Endothelial cell of umbilical vein (primary cell): ENCODE measurements at regions not wholly inside any gene's neighbourhood (a gene's known extent, or its start where the extent isn't known, plus 50 kb on each side); places are given as distances from the start of the nearest gene placed in this dataset.
"Not testable (repeated sequence)": the region's sequence is repeated elsewhere in the genome, so short reads cannot be mapped to it uniquely, and the experiment has no call there.

Experiments
- BruUV-seq: library from RNA; stranded (reverse); fragments of 400-500 nt; replicated peaks from 2 replicates; lab custom pipeline; 2021; lab: Mats Ljungman, UMichigan
- CTCF ChIA-PET: fragments of 300-600, 350-600 bp; sonication (Branson Sonifier 250); formaldehyde crosslinking; loops from one replicate; lab custom pipeline; 2021; ENCODE audit warnings: antibody characterized with exemption, inconsistent platforms; lab: Charles Lee
- POLR2A ChIA-PET: fragments of 300-600, 350-600 bp; sonication (Branson Sonifier 250); formaldehyde crosslinking; loops from one replicate; lab custom pipeline; 2021; ENCODE audit warnings: antibody characterized with exemption, inconsistent platforms; lab: Charles Lee
- DNase-seq: peaks from one replicate; pipeline ENCODE4 v3.0.0-alpha.2; 2011; ENCODE audit warnings: low read depth, low spot score
- FAIRE-seq: peaks from 2 replicates; lab custom pipeline; 2011; peaks lifted over from hg19 to GRCh38; lab: Jason Lieb, UNC
- H2AFZ ChIP-seq: 2 replicates; pipeline ENCODE4 v1.6.0; 2012; ENCODE audit warnings: low read depth, low read length, control low read depth, inconsistent platforms
- H3K27ac ChIP-seq: 2 replicates; pipeline ENCODE4 v1.5.1; 2011; ENCODE audit warnings: low read depth, mild to moderate bottlenecking, control low read depth, low read length, moderate library complexity; ENCODE audit not compliant: insufficient read depth
- H3K27me3 ChIP-seq, 2 experiments: 2 replicates each; pipeline versions ENCODE4 v1.6.0 to v1.6.1; 2011; ENCODE audit warnings: low read length in 2 of 2, mixed read lengths in 1 of 2; ENCODE audit not compliant: control insufficient read depth in 2 of 2, insufficient read depth in 2 of 2
- H3K36me3 ChIP-seq, 2 experiments: 2 replicates in 1 of 2; 3 replicates in 1 of 2; pipeline ENCODE4 v1.5.1; 2011; ENCODE audit warnings: low read length in 2 of 2, mild to moderate bottlenecking in 1 of 2, moderate library complexity in 1 of 2; ENCODE audit not compliant: control insufficient read depth in 2 of 2, insufficient read depth in 2 of 2; ENCODE audit errors: extremely low read depth in 1 of 2
- H3K4me1 ChIP-seq: 3 replicates; pipeline ENCODE4 v1.5.1; 2011; ENCODE audit warnings: mild to moderate bottlenecking, low read length; ENCODE audit not compliant: control insufficient read depth, insufficient read depth; ENCODE audit errors: extremely low read depth
- H3K4me2 ChIP-seq: 2 replicates; pipeline ENCODE4 v1.6.1; 2011; ENCODE audit warnings: low read length, control low read depth, mixed read lengths; ENCODE audit not compliant: insufficient read depth
- H3K4me3 ChIP-seq, 3 experiments: fragments of 200-600 bp in 1 of 3; sonication (generic), shearing (Covaris generic) in 1 of 3; replicated peaks in 1 of 3; 2 replicates each; pipeline ENCODE4 v1.5.1; 2011 to 2016; ENCODE audit warnings: control low read depth in 3 of 3, low read length in 3 of 3, mild to moderate bottlenecking in 2 of 3, inconsistent platforms in 1 of 3, low read depth in 1 of 3, moderate library complexity in 1 of 3; ENCODE audit not compliant: insufficient read depth in 1 of 3
- H3K79me2 ChIP-seq: 2 replicates; pipeline ENCODE4 v1.6.0; 2012; ENCODE audit warnings: low read length, inconsistent platforms; ENCODE audit not compliant: control insufficient read depth, insufficient read depth
- H3K9ac ChIP-seq: replicated peaks from 2 replicates; pipeline ENCODE3; 2011; ENCODE audit warnings: low read length, control low read depth; ENCODE audit not compliant: insufficient read depth; ENCODE audit errors: extremely low read depth
- H3K9me1 ChIP-seq: replicated peaks from 3 replicates; pipeline ENCODE4 v1.6.0; 2011; ENCODE audit warnings: mild to moderate bottlenecking, low read length; ENCODE audit not compliant: control insufficient read depth, insufficient read depth; ENCODE audit errors: extremely low read depth
- H3K9me3 ChIP-seq: replicated peaks from 2 replicates; pipeline ENCODE4 v1.5.1; 2012; ENCODE audit warnings: low read length, inconsistent platforms; ENCODE audit not compliant: control insufficient read depth, insufficient read depth
- H4K20me1 ChIP-seq: replicated peaks from 2 replicates; pipeline ENCODE3; 2011; ENCODE audit warnings: mild to moderate bottlenecking, low read length; ENCODE audit not compliant: control insufficient read depth, insufficient read depth; ENCODE audit errors: extremely low read depth
- CTCF ChIP-seq, 2 donors: IDR thresholded peaks; 1 replicate in 1 of 2; 2 replicates in 1 of 2; pipeline ENCODE4 v1.5.1; 2011; ENCODE audit warnings: low read length in 2 of 2, mild to moderate bottlenecking in 2 of 2, moderate library complexity in 2 of 2, control low read depth in 1 of 2, inconsistent platforms in 1 of 2, low read depth in 1 of 2; ENCODE audit not compliant: insufficient read depth in 1 of 2; ENCODE audit errors: extremely low read depth in 1 of 2
- EZH2 ChIP-seq: IDR thresholded peaks from 2 replicates; pipeline ENCODE4 v1.6.1; 2012; ENCODE audit warnings: borderline replicate concordance, low read depth, mild to moderate bottlenecking, moderate library complexity, low read length, inconsistent platforms; ENCODE audit not compliant: severe bottlenecking
- FOS ChIP-seq: IDR thresholded peaks from 2 replicates; pipeline ENCODE4 v1.6.1; 2011; ENCODE audit warnings: mild to moderate bottlenecking, low read length, moderate library complexity, borderline replicate concordance; ENCODE audit not compliant: insufficient read depth
- GATA2 ChIP-seq: IDR thresholded peaks from 2 replicates; pipeline ENCODE4 v1.7.0; 2011; ENCODE audit warnings: low read depth, mild to moderate bottlenecking, moderate library complexity, mixed read lengths, low read length; ENCODE audit not compliant: insufficient read length, insufficient read depth
- JUN ChIP-seq: IDR thresholded peaks from 2 replicates; pipeline ENCODE4 v1.6.1; 2011; ENCODE audit warnings: borderline replicate concordance, low read depth; ENCODE audit not compliant: insufficient read length, insufficient read depth
- MAX ChIP-seq: IDR thresholded peaks from 2 replicates; pipeline ENCODE4 v1.6.1; 2011; ENCODE audit not compliant: insufficient read depth, insufficient read length
- MYC ChIP-seq: IDR thresholded peaks from one replicate; pipeline ENCODE4 v1.6.1; 2011; ENCODE audit warnings: mild to moderate bottlenecking, low read depth, low read length
- POLR2A ChIP-seq: IDR thresholded peaks from 2 replicates; pipeline ENCODE4 v1.6.1; 2012; ENCODE audit warnings: low read depth, mild to moderate bottlenecking, control low read depth, low read length
- POLR2AphosphoS5 ChIP-seq: IDR thresholded peaks from 2 replicates; pipeline ENCODE4 v1.6.1; 2012; ENCODE audit warnings: low read depth, mild to moderate bottlenecking, control low read depth, low read length, moderate library complexity; ENCODE audit not compliant: insufficient read depth
- dilution Hi-C: fragments of 300-500 bp; cut with MboI; formaldehyde crosslinking; loops from one replicate; pipeline ENCODE4 v1.15.0; 2019; ENCODE audit warnings: low sequenced_read_pairs; ENCODE audit not compliant: extremely low pct_ligation_motif_present
- intact Hi-C: fragments of 100-400 bp; cut with micrococcal nuclease; formaldehyde crosslinking; loops from one replicate; pipeline ENCODE4 v1.10.0; 2022

- no peak overlapping the region for H2AFZ ChIP-seq
- H3K27me3 ChIP-seq = no peaks in the 10 kb centered on the region
- H4K20me1 ChIP-seq = no peaks in the 10 kb centered on the region
- no peaks in the 10 kb centered on the region for H3K4me1 ChIP-seq
- FAIRE-seq (no peak), DNase-seq (no peak)
- intact Hi-C loops = no loop called here
- no peaks in the 10 kb centered on the region for H3K36me3 ChIP-seq
- no peaks in the 10 kb centered on the region for H3K9me3 ChIP-seq
- dilution Hi-C loops = no loop called here
- H3K4me2 ChIP-seq = no peak overlapping the region
- no peaks in the 10 kb centered on the region for H3K9me1 ChIP-seq
- no peaks in the 10 kb centered on the region for H3K79me2 ChIP-seq
- H3K9ac ChIP-seq = no peak overlapping the region
- ChIA-PET POLR2A (no interaction called here), CTCF (no interaction called here)
- TF ChIP-seq EZH2 (no peak), MYC (no peak), MAX (no peak), JUN (no peak), GATA2 (no peak), POLR2A (no peak), FOS (no peak), CTCF (IDR thresholded peaks at IDR 0.05; ENCODE audit: extremely low read depth in 1 of 2, insufficient read depth in 1 of 2, low read depth in 1 of 2, low read length in 2 of 2) (no peak), POLR2AphosphoS5 (no peak)
- BruUV-seq = no TSS peak
- H3K4me3 ChIP-seq = no peak overlapping the region
- H3K27ac ChIP-seq = no peak overlapping the region
Measured at GRCh38 chr3:106850437-106850836, 526.8 kb upstream of the CCDC54 start.

- H3K27ac ChIP-seq, FAIRE-seq, POLR2A ChIA-PET, H3K9me3 ChIP-seq, dilution Hi-C loops, BruUV-seq, H2AFZ ChIP-seq, intact Hi-C loops, CTCF ChIA-PET, H3K79me2 ChIP-seq, H3K36me3 ChIP-seq, H3K4me3 ChIP-seq, H3K9me1 ChIP-seq, H3K9ac ChIP-seq, H3K4me2 ChIP-seq, H3K27me3 ChIP-seq, DNase-seq, H4K20me1 ChIP-seq: not testable (repeated sequence)
- H3K4me1 ChIP-seq = peaks cover 13% of the 10 kb centered on the region
Measured at GRCh38 chr3:106858321-106858720, 518.9 kb upstream of the CCDC54 start.
